Left ventricle myocardium inferior (tissue), 1 donor: ENCODE measurements at regions not wholly inside any gene's neighbourhood (a gene's known extent, or its start where the extent isn't known, plus 50 kb on each side); places are given as distances from the start of the nearest gene placed in this dataset.

Experiments used
- DNase-seq: peaks from one replicate; pipeline ENCODE4 v3.0.0-alpha.2; 2020
- H3K27ac ChIP-seq: fragments of 200-600 bp; replicated peaks from 2 replicates; pipeline ENCODE4 v1.8.0; 2021
- H3K27me3 ChIP-seq: fragments of 200-600 bp; 2 replicates; pipeline ENCODE4 v1.8.0; 2021; ENCODE audit warnings: low read depth
- H3K36me3 ChIP-seq: fragments of 200-600 bp; 2 replicates; pipeline ENCODE4 v1.8.0; 2021
- H3K4me1 ChIP-seq: fragments of 200-600 bp; 2 replicates; pipeline ENCODE4 v1.8.0; 2021
- H3K4me3 ChIP-seq: fragments of 200-600 bp; 2 replicates; pipeline ENCODE4 v1.8.0; 2021; ENCODE audit warnings: mild to moderate bottlenecking, moderate library complexity
- H3K9me3 ChIP-seq: fragments of 200-600 bp; replicated peaks from 2 replicates; pipeline ENCODE4 v1.8.0; 2021
- CTCF ChIP-seq: fragments of 200-600 bp; IDR thresholded peaks from 2 replicates; pipeline ENCODE4 v1.8.0; 2021; ENCODE audit warnings: antibody characterized with exemption, mild to moderate bottlenecking, borderline replicate concordance
- intact Hi-C: fragments of 100-400 bp; cut with micrococcal nuclease; formaldehyde crosslinking; loops from one replicate; pipeline ENCODE4 v1.11.0; 2022
- donor health status: DM: no; HTN: yes; CAD: no; lungs with severe emphysema.

- no peak for DNase-seq
- Histone ChIP-seq H3K27ac (no peak overlapping the region), H3K27me3 (no peaks in the 10 kb centered on the region), H3K4me3 (no peak overlapping the region), H3K4me1 (peaks cover 28% of the 10 kb centered on the region), H3K36me3 (no peaks in the 10 kb centered on the region), H3K9me3 (no peaks in the 10 kb centered on the region)
- intact Hi-C loops: no loop called here
- no peak for TF ChIP-seq CTCF
These were observed 149.3 kb downstream of the ATP23 start for GRCh38 chr12:58090685-58091084.

DNA sequence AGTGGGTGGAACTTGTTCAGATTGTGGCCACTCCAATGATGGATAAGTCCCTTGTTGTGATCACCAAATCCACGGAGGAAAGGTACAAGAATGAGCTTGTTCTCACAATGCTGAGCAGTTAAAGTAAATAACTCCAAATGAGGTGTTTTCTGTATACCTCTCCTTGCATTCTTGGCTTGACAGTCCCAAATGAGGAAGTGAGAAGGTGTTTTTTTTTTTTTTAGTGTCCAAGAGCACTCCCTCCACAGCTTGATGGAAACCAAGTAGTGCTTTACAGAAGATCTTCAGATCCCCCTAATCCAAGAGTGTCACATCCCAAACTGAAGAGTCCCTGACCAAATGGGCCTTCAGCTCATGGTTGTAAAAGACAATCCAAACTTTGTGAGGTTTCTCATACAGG, 153.6 kb downstream of the ATP23 start:
- Histone ChIP-seq H3K4me3 (no peak overlapping the region), H3K36me3 (no peaks in the 10 kb centered on the region), H3K9me3 (no peaks in the 10 kb centered on the region), H3K27ac (no peak overlapping the region), H3K27me3 (no peaks in the 10 kb centered on the region), H3K4me1 (peaks cover 15% of the 10 kb centered on the region)
- TF ChIP-seq CTCF: no peak
- intact Hi-C loops: no loop called here
- DNase-seq: no peak

DNA sequence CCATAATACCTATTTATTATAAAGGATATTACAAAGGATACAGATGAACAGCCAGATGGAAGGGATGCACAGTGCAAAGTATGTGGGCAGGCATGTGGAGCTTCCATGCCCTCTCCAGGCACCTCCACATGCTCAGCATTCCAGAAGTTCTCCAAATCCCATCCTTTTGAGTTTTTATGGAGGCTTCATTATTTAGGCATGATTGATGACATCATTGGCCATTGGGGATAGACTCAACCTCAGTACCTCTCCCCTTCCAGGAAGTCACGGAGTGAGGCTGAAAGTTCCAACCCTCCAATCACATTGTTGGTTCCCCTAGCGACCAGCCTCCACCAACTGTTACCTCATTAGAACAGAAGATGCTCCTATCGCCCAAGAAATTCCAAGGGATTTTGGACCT, 156.4 kb downstream of the ATP23 start:
- Histone ChIP-seq H3K27ac (no peak overlapping the region), H3K36me3 (no peaks in the 10 kb centered on the region), H3K4me3 (no peak overlapping the region), H3K4me1 (peaks cover 1% of the 10 kb centered on the region), H3K9me3 (peaks cover 16% of the 10 kb centered on the region), H3K27me3 (no peaks in the 10 kb centered on the region)
- intact Hi-C loops: no loop called here
- no peak for TF ChIP-seq CTCF
- DNase-seq: no peak

DNA sequence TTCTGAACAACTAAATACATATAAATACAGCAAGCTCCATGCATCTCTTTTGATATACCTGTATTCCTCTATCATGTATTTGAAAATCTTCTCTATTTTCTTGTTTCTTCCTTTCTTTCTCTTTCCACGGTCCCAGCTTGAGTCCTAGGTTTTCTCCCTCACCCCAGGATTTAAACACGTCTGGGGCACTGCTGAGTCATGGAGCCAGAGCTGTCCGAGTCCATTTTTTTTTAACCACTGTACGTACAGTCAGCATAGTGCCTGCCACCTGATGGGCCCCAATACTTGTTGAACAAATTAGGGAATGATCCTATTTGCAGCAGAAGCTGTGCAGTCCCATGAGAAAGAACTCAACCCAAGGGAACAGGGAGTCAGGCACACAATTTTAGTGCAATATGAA, 158.1 kb downstream of the ATP23 start:
- Histone ChIP-seq H3K27ac (no peak overlapping the region), H3K9me3 (peaks cover 16% of the 10 kb centered on the region), H3K36me3 (no peaks in the 10 kb centered on the region), H3K27me3 (no peaks in the 10 kb centered on the region), H3K4me3 (no peak overlapping the region), H3K4me1 (peaks cover 11% of the 10 kb centered on the region)
- no peak for DNase-seq
- intact Hi-C loops: no loop called here
- no peak for TF ChIP-seq CTCF

- no peak for TF ChIP-seq CTCF
- intact Hi-C loops: no loop called here
- Histone ChIP-seq H3K27ac (peak overlapping the region; percentile 78), H3K4me3 (no peak overlapping the region), H3K9me3 (peaks cover 16% of the 10 kb centered on the region), H3K36me3 (no peaks in the 10 kb centered on the region), H3K27me3 (no peaks in the 10 kb centered on the region), H3K4me1 (peaks cover 26% of the 10 kb centered on the region)
- no peak for DNase-seq
These were observed 163.0 kb downstream of the ATP23 start for GRCh38 chr12:58104351-58104755.
